COR-L47 (cell line): ENCODE measurements at regions not wholly inside any gene's neighbourhood (a gene's known extent, or its start where the extent isn't known, plus 50 kb on each side); places are given as distances from the start of the nearest gene placed in this dataset.

ENCODE experiments used
- DNase-seq: peaks from one replicate; lab custom pipeline; 2025; lab: John Stamatoyannopoulos, UW

GRCh38 chr7:52026140-52026539 is 709.5 kb upstream of the COBL start:
- no peak for DNase-seq

- no peak for DNase-seq
Observed at GRCh38 chr7:52021343-52021742, 704.7 kb upstream of the COBL start.

- no peak for DNase-seq
Observed at GRCh38 chr7:52018680-52019054, 702.1 kb upstream of the COBL start.

- no peak for DNase-seq
Observed at GRCh38 chr7:52017802-52018679, 701.4 kb upstream of the COBL start.

- no peak for DNase-seq
Observed at GRCh38 chr7:52009181-52009580, 692.6 kb upstream of the COBL start.

- no peak for DNase-seq
Observed at GRCh38 chr7:52006674-52007073, 690.1 kb upstream of the COBL start.

GRCh38 chr7:52005613-52006012 is 689.0 kb upstream of the COBL start:
- DNase-seq = no peak

GRCh38 chr7:51995596-51996179 is 679.1 kb upstream of the COBL start:
- no peak for DNase-seq

- DNase-seq = no peak
Observed at GRCh38 chr7:51982653-51983052, 666.0 kb upstream of the COBL start.

GRCh38 chr7:51980812-51981211 is 664.2 kb upstream of the COBL start:
- DNase-seq = no peak

- DNase-seq = no peak
Observed at GRCh38 chr7:51980313-51980712, 663.7 kb upstream of the COBL start.

GRCh38 chr7:51977913-51978312 is 661.3 kb upstream of the COBL start:
- DNase-seq = no peak

- no peak for DNase-seq
Observed at GRCh38 chr7:51973939-51974338, 657.3 kb upstream of the COBL start.

GRCh38 chr7:51973071-51973470 is 656.5 kb upstream of the COBL start:
- DNase-seq = peak; percentile 65

- DNase-seq = no peak
Observed at GRCh38 chr7:51970961-51971665, 654.5 kb upstream of the COBL start.

- no peak for DNase-seq
Observed at GRCh38 chr7:51968461-51968860, 651.9 kb upstream of the COBL start.

- DNase-seq = peak; percentile 8
Observed at GRCh38 chr7:51965454-51965853, 648.8 kb upstream of the COBL start.

- no peak for DNase-seq
Observed at GRCh38 chr7:51961804-51962203, 645.2 kb upstream of the COBL start.

- no peak for DNase-seq
Observed at GRCh38 chr7:51950813-51951212, 634.2 kb upstream of the COBL start.

GRCh38 chr7:51949726-51950644 is 633.4 kb upstream of the COBL start:
- DNase-seq = peak; percentile 76

GRCh38 chr7:51930834-51931233 is 614.2 kb upstream of the COBL start:
- no peak for DNase-seq

GRCh38 chr7:51929818-51930217 is 613.2 kb upstream of the COBL start:
- no peak for DNase-seq
